ENCODE measurements at regions not wholly inside any gene's neighbourhood (a gene's known extent, or its start where the extent isn't known, plus 50 kb on each side); places are given as distances from the start of the nearest gene placed in this dataset.

DNA sequence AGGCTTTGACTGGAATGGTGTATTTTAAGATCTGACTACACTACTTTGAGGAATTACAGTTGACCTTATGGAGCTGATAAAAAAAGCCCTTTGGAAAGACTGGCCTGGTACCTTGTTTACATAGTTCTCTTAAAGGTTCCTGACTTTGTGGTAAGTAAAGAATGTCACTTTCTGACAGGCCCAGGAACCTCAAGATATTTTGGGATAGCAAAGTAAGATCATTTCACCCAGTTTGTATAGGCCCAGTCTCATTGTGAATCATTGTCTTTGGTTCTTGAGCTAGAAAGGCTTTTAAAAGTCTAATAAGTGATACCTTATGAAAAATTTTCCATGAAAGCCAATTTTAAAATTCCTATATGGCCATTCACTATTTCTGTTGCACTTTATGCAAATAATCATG lies 316.3 kb upstream of the LRRTM4 start:
- no peak for TF ChIP-seq CTCF (conservative IDR thresholded peaks at IDR 0.05; ENCODE audit: low read depth, low read length)
- no peak for TF ChIP-seq EZH2 (IDR thresholded peaks at IDR 0.05; ENCODE audit: borderline replicate concordance, low read depth, low read length, poor library complexity, severe bottlenecking)

Data from A673 (cell line).